NCI-H1092 treated with DMSO at 0.1 percent for 48 hours (cell line): ENCODE measurements at regions not wholly inside any gene's neighbourhood (a gene's known extent, or its start where the extent isn't known, plus 50 kb on each side); places are given as distances from the start of the nearest gene placed in this dataset.
A peak's percentile ranks its signal among the peaks of the same experiment; 100 is the strongest.
"Not testable (repeated sequence)": the region's sequence is repeated elsewhere in the genome, so short reads cannot be mapped to it uniquely, and the experiment has no call there.

Experiments used
- DNase-seq: peaks from one replicate; lab custom pipeline; 2025; lab: John Stamatoyannopoulos, UW

DNA sequence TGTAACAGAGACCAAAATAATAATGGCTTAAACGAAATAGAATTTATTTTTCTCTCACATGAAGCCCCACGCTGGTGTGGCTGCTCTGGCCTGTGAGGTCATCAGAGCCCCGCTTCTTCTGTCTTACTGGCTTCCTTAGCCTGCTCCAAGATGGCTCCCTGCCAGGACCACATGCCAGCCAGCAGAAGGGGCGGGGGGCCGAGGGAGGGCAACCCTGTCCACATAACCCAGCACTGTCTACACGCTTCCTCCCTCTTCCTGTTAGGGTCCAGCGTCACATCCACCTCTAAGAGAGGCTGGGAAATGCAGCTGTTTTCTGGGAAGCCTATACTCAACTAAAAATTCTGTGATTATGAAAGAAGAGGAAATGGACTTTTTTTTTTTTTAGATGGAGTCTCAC, 107.9 kb upstream of the DLG1 start:
- DNase-seq = no peak

GRCh38 chr3:197404754-197405153, 106.3 kb upstream of the DLG1 start:
- DNase-seq = no peak

DNA sequence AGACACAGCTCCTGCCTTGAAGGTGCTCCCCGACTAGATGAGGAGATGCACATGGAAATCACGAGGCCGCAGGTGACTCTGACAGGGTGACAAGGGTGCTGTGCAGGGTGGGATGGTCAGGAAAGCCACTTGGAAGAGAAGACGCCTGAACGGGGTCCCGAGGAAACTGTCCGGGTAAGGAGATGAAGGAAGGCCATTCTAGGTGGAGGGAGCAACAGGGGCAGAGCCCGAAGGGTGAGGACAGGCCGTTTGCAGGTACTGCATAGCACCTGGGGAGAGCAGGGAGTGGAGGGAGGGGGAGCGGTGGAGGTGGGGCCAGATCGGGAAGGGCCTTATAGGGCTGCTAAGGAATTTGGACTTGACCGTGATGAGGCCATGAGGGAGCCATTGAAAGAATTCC, 105.6 kb upstream of the DLG1 start:
- DNase-seq = no peak

- not testable (repeated sequence) for DNase-seq
Observed at GRCh38 chr3:197402401-197402800, 104.0 kb upstream of the DLG1 start.

DNA sequence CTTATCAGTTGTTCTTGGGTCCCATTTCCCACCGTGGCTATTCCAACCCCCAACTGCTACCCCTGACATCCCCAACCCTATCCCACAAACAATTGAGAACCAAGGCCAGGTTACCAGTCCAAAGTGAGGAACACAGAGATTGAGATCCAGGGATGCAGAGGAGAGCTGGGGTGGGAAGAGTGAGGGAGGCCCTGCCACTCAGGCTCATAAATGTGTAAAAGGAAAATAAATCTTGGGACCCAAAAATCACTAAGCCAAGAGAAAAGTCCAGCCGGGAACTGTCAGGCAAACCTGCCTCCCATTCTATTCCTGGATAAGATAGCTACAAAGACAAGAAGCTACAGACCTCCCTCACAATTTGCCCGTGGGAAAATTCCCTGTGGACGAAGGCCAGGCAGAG, 101.1 kb upstream of the DLG1 start:
- no peak for DNase-seq

DNA sequence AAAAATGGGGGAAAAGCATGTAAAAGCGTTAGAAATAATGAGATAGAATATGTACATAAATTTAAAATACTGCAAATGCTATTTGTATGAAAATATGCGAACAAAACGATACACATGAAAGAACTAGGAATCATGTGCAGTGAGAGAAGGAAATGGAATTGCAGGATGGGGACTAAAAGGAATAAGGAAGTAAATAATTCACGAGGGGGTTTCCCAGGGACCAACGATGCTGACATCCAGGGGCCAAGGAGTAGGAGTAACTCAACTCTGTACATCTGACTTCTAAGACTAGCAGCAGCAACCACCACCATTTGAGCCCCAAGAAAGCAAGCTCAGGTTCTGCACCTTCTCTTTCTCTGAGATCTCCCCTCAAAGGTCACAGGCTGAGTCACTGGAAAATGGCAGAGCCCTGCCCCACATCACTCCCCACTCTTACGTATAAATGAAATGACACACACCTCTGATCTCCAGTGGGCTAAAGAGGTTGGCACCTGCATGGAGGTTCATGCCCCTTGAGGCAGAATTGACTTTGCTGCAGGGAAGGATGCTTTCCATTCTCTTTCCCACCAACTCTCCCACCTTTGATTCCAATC, 100.0 kb upstream of the DLG1 start:
- DNase-seq = no peak

DNA sequence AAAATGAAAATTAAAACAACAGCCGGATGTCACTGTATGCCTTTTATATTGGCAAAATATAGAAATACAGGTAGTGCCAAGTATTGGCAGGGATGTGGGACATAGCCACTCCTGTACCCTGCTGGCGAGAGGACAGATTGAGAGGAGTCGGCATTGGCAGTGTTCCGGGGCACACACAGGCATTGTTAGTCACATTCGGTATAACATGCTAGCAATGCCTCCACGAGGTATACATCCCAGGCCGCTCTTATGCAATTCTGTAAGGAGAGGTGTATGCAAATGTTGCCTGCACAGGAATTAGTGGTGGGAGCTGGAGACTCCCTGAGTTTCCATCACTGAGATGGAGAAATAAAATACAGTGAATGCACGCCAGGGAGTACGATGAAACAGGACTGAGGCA, 99.4 kb upstream of the DLG1 start:
- no peak for DNase-seq

GRCh38 chr3:197394464-197395321, 96.3 kb upstream of the DLG1 start:
- DNase-seq = no peak

DNA sequence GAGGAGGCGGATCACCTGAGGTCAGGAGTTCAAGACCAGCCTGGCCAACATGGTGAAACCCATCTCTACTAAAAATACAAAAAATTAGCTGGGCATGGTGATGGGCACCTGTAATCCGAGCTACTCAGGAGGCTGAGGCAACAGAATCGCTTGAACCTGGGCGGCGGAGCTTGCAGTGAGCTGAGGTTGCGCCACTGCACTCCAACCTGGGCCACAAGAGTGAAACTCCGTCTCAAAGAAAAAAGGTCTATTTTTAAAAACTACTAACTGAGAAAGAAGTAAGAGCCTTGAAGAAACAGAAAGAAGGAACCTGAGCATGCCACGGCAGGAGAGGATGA, 95.7 kb upstream of the DLG1 start:
- not testable (repeated sequence) for DNase-seq

- DNase-seq = no peak
Observed at GRCh38 chr3:197393711-197394110, 95.3 kb upstream of the DLG1 start.

DNA sequence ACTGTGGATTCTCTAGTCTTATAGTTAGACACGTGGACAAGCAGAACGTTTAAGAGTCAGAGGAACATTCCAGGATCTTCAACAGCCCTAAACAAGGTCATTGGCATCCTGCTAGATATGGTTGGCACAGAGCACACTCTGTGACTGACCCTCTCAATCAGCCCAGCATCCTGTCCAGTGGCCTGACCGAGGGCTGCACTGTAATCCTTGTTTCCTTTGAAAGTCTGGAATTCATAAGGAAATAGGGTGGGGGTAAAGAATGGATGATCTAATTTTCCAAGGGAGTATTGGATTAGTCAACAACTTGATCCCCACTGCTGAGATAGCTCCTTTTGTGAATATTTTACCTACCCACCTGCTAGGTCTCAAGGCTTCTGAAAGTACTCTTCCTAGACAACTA, 94.5 kb upstream of the DLG1 start:
- DNase-seq = no peak

GRCh38 chr3:197381371-197381770, 83.0 kb upstream of the DLG1 start:
- no peak for DNase-seq

GRCh38 chr3:197380786-197381185, 82.4 kb upstream of the DLG1 start:
- DNase-seq = peak; percentile 27

DNA sequence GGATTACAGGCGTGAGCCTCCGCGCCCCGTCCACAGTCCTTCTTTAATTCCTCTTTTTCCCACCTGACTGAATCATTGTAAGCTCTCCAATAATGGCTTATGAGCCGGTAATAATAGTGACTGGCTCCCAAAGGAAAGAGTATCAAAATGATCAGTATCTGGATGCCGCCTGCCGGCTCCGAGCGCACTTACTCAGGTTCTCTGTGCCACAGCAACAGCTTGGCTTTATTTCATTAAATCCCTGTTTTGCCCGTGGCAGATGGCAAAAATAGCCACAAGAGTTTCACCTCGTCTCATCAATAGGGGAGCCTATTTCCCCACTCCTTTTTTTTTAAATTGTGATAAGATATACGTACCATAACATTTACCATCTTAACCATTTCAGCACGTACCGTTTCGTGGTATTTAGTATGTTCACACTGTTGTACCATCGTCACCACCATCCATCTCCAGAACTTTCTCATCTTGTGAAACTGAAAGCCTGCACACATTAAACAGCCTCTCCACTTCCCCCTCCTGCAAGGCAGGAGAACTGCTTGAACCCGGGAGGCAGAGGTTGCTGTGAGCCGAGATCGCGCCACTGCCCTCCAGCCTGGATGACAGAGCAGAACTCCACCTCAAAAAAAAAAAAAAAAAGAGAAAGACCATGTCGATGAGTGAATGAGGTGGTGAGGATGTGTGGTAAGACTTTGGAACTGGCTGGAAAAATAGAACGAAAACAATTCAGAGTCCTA, 80.7 kb upstream of the DLG1 start:
- no peak for DNase-seq

GRCh38 chr3:197376735-197377555, 78.5 kb upstream of the DLG1 start:
- DNase-seq = no peak

GRCh38 chr3:197376020-197376419, 77.6 kb upstream of the DLG1 start:
- no peak for DNase-seq

- DNase-seq = no peak
Observed at GRCh38 chr3:197375001-197375441, 76.6 kb upstream of the DLG1 start.

DNA sequence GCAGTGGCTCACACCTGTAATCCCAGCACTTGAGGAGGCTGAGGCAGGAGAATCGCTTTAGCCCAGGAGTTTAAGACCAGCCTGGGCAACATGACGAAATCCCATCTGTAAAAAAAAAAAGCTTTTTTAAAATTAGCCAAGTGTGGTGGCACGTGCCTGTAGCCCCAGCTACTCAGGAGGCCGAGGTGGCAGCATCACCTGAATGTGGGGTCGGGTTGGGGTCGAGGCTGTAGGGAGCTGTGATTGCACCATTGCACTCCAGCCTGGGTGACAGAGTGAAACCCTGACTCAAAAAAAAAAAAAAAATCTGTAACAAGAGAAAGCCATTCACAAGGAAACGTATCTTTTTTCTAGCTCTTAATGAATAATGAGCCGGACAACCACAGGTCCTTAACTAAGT, 74.7 kb upstream of the DLG1 start:
- DNase-seq = no peak

DNA sequence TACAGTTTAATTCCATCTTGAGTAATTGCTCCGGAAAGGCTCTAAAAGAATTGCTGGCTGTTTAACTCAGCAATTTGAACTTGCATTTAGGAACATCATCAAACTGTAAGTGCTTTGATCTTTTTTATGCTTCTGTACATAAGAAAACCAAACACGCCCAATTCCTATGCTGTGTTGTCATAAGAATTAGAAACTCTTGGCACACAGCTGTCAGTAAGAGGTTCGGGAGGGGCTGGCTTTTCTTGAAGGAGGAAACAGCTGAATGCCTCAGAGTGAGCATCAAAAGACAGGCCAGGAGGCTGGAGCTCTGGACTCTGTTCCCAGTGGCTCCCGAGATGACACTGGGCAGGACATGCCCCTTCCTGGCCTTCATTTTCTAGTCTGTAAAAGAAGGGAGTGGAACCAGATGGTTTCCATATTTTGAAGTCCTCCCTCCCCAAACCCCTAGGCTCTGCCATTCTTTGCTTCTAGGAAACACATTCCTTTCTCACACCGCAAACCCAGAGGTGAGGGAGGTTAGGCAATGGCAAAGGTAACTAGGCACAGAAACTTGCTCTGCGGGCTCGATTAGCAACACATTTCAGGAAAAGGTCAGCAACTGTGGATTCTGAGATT, 73.7 kb upstream of the DLG1 start:
- DNase-seq = no peak

DNA sequence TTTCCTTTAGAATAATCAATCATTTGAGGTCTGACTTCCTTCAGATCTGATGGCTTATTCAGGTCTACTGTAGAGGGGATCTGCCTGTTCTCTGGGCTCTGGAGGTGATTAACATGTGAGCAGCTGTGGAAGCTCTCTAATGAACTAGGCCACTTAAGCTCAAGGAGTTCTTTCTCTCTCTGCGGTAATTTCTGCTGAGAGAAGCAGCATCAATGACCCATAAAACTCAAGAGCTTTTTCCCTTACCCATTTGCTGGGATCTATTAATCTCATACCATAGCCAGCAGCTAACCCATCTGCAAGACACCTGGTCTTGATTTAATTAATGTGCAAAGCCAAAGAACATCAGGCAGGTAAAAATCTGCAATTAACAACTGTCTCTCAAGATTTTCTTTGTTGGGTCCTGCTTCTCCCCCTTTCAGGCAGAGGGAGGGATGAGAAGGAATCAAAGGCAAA, 73.2 kb upstream of the DLG1 start:
- DNase-seq = peak; percentile 95

GRCh38 chr3:197369545-197369944, 71.1 kb upstream of the DLG1 start:
- DNase-seq = no peak

DNA sequence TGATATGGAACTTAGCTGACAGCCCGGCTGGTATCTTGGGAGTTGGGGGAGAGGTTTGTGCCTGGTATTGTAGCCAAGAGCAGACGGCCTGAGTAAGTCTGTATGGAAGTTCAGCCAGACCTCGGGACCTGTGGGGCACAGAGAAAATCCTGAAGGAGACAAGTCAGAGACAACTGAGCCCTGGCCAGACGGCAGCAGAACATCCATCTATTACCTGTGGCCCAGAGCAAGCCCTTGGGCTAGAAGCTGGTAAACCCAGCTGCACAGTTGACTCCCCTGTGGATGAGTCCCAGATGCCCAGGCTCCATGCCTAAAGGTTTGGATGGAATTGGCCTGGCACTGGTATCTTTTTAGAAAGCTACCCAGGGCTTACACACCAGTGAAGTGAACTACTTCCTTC, 70.4 kb upstream of the DLG1 start:
- no peak for DNase-seq
